G401.6 (cell line): ENCODE measurements at regions not wholly inside any gene's neighbourhood (a gene's known extent, or its start where the extent isn't known, plus 50 kb on each side); places are given as distances from the start of the nearest gene placed in this dataset.

Source experiments
- FAIRE-seq: peaks from 2 replicates; lab custom pipeline; 2012; peaks lifted over from hg19 to GRCh38; lab: Jason Lieb, UNC

DNA sequence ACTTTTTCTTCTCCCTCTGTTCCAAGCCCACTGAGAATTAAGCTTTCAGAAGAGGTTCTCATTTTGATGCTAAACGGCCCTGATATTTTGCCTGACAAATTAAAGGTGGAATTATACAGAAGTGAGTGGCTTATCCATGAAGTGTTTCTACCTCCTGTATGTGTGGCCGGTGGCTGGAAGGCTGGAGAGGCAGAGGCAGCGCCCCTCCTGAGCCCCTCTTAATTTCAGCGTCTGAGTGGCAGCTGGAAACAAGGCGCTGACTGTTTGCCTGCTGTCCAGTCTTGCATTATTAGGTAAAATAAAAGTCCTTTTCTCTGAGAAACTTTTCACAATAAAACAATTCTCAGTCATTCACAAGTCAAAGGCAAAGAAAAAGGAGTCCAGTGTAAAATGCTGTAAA, 685.7 kb downstream of the MCTP2 start:
- FAIRE-seq = no peak

DNA sequence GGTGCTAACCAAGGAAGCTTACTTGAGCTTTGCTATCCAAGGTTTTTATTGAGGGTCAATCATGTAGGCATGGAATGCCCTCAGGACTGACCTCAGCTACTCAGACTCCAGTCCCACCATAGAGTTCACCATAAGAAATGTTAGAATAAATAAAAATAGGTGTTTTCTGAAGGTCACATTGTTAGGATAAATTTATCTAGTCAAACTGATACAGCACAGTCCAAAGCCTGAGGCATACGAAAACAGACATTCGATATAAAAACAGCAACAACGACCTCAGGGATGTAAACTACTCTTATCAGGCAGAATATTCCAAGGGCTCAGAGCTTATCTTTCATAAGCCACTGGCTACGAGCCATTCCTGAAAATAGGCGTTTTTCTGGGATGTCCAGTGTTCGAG, 690.6 kb downstream of the MCTP2 start:
- no peak for FAIRE-seq

DNA sequence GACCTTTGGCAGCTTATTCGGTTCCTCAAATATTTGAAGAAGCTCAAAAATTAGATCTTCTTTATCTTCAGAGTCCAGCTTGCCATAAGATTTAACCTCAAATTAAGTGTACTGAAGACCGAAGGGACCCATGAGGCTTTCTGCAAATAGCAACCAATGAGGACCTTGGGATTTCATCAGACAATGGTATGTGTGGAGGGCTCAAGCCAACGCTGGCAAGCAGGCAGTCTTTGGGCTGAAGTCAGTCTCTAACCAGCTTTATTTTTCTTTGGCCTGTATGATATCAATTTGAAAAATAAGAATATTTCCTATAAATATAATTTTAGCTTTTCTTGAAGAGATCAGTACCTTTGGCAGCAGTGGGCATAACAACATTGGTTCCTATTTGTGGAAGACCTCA, 692.7 kb downstream of the MCTP2 start:
- no peak for FAIRE-seq

DNA sequence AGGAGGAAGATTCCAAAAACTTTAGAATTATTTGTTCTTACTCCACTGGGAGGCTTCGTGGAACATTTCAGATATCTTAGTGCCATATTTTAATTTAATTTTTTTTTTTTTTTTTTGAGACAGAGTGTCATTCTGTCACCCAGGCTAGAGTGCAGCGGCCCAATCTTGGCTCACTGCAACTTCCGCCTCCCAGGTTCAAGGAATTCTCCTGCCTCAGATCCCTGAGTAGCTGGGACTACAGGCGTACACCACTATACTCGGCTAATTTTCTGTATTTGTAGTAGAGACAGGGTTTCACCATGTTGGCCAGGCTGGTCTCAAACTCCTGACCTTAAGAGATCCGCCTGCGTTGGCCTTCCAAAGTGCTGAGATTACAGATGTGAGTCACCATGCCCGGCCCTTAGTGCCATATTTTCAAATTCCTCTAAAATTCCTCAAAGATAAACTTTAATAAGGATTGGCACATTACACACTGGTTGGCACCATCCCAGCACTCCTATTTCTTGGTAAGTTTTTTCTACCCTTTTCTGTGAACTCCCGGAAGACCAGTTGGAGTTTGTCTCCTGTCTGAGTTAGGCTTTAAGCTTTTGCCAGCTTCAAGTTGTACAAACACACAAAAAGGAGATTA, 693.7 kb downstream of the MCTP2 start:
- no peak for FAIRE-seq

DNA sequence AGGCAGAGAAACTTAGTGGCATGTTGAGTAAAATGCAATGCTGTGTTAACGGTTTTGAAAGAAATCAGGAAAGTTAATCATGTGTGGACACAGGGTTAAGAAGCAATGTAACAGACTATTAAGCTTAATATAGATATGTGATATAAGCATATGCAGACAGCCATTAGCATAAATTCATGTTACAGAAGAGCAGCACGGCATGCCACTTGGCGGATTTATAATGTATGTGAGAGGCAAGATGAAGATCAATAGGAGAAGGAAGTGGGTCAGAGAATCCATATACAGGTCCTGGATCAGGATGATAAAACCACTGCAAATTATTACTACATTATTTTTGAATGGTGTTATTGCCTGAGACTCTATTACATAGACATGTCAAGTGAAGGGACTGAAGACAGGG, 694.3 kb downstream of the MCTP2 start:
- FAIRE-seq = no peak

DNA sequence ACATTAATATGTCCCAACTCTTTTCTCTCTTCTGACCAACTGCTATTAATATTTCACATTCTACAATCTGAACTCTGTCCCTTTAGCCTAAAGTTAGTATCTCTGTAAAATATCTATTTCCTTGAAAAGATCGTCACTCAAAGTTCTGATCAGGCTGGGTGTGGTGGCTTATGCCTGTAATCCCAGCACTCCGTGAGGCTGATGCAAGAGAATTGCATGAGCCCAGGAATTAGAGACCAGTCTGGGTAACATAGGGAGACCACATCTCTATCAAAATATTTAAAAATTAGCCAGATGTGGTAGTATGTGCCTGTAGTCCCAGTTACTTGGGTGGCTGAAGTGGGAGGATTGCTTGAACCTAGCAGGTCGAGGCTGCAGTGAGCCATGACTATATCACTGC, 695.6 kb downstream of the MCTP2 start:
- FAIRE-seq = no peak

DNA sequence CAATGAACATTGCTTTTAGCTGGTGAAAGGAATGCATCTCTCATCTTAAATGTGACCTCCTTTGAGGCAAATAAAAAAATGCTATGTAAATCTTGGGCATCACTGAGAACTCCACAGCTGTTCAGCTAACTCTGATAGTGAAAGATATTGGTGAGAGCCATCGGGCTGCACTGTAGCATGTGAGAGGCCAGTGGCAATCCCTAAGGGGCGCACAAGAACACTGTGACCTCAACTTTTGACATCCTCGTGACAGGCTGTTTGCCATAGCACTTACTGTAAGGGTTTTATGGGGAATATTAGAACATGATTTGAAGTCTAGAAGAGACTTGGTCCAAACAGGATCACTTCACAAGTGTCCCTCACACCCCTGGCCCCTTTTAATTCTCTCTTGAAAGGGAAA, 697.9 kb downstream of the MCTP2 start:
- no peak for FAIRE-seq

DNA sequence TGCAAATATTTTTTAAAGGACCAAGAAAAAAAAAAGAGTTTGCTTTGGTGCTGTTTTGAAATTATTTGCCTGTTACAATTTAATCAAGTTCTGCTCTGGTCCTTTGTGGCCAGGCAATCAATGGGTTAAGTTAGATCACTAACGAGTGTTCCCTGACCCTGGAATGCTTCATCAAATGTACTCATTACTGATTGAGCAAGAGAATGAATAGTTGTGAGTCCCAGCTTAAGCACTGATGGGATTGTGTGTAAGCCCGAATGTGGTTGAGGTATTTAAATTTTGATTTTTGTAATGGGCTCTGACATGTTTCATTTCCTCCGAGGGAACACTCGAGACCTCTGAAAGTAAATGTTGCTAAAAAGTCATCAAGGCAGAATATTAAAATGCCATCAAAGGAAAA, 699.1 kb downstream of the MCTP2 start:
- FAIRE-seq = no peak

DNA sequence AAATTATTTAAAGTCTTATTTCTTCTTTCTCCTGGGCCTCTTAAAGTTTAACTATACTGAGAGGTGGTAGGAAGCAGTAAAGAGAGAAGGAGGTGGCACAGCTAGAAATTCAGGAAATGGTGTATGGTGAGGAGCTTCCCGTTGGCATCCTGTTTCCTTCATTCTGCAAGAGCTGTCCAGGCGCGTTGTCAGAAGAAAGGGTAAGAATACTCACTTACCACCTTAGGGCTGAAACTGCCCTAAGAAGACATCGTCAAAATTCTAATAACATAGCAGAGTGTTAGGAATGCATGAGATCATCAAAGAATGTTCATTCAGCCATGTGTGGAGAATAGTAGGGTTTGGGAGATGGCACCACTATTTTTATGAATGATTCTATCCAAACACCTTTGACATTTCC, 699.6 kb downstream of the MCTP2 start:
- no peak for FAIRE-seq

DNA sequence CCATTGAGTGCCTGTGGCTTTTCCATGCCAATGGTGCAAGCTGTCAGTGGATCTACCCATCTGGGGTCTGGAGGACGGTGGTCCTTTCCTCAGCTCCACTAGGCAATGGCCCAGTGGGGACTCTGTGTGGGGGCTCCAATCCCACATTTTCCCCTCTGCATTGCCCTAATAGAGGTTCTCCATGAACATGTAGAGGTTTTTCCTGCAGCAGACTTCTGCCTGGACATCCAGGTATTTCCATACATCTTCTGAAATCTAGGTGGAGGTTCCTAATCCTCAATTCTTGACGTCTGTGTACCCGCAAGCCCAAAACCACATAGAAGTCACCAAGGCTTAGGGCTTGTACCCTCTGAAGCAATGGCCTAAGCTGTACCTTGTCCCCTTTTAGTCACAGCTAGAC, 703.1 kb downstream of the MCTP2 start:
- FAIRE-seq = no peak

DNA sequence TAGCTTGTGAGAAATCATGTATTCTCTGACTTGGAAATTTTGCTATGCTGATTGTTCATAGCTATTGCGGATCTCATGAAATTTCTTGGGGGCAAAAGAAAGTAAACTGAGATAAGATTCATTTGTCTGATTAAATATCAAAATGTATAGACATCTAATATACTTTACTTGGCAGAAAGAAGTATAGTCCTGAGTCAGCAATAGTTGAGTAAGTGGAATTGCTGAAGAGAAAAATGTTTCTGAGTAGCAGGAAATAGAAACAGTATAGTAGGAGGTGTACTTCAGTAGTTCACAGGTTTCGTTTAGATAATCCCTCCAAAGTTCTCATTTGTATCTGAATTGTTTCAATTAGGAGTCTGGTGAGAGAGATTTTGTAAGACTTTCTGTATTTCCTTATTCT, 705.9 kb downstream of the MCTP2 start:
- FAIRE-seq = no peak

DNA sequence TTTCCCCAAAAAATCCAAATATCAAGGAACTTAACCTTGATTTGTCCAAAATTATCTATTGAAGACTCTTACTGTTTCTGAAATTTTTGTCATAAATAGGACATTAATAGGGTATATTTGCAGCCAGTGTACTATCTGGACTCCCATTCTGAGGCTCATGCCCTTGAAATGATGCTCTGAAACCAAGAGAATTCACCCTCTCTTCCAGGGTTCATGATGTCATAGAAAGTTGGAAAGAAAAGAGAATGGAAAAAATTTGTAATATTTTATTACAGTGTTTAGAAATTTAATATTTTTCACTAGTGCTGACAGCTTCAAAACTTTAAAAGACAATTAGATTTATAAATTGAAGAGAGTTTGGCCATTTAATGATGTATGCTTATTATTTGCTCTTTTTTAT, 712.5 kb downstream of the MCTP2 start:
- FAIRE-seq = no peak

DNA sequence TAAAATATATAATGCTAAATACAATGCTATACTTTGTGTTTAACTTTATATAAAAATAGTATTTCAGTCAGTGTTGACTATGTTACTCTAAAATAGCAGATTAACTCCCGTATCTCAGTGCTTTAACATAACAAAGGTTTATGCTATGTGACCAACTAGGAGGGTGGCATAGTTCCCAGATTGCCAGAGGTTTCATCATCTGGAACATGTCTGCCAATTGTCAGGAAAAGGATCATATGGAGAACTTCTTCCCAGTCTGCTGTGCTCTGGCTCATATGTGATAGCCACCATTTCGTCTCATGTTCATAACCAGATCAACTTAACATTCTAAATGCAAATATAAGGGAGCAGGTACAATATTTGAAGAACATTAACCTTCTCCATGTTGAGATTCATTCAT, 720.2 kb downstream of the MCTP2 start:
- FAIRE-seq = no peak

DNA sequence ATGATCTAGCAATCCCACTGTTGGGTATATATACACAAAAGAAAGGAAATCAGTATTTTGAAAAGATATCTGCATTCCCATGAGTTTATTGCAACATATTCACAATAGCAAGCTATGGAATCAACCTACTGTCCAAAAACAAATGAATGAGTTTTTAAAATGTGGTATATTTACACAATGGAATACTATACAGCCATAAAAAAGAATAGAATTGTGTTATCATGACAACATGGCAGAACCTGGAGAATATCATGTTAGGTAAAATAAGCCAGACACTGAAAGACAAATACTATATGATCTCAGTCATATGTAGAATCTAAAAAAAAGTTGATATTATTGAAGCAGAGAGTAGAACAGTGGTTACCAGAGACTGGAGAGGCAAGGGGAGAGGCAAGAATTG, 732.6 kb downstream of the MCTP2 start:
- FAIRE-seq = no peak

DNA sequence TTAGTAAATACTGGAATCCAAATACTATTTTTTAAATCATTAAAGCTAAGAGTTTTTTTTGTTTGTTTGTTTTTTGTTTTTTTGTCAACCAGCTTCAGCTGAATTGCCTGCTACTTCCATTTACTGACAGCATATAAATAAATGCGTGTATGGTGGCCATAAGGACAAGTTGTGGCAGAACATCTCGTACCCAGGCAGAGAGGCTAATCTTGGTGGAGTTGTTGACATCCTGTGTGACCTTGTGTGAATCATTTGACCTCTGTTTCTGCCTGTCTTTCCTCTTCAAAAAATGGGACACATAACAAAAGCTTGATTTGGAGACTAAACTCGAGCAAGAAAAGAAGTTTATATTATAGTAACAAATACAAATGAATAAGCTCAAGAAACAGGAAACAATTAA, 734.2 kb downstream of the MCTP2 start:
- FAIRE-seq = no peak

DNA sequence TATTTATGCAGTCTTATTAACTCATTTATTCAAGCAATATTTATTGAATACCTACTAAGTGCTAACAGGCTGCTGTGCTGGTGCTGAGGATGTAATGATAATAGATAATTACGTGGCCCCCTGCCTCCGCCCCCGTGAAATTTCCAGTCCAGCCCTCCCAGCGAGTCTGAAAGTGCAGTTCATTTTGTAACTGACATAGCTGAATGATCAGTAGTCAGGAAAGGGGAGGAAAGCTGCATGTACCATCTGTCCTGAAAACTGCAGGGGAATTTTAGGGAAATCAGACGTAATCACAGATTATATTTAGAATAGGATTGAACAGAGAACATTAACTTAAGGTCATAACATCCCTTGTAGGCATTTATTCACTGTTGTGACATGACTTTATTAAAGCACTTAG, 736.8 kb downstream of the MCTP2 start:
- no peak for FAIRE-seq

DNA sequence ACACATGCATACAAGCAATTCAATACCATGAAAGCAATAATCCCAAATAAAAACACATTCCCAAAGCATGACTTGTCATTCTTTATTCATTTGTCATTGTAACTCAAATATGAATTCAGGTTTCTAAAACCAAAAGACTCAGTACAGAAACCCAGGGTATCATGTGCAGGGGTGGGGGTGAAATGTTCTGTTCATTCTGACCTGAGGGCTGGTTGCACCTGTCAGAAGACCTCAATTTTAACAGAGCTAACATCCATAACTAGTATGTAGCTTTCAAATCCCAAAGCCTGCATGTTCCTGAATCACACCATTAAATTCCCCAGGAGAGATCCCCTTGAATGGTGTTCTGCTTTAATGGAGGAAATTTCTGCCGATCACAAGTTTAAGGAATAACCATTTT, 738.7 kb downstream of the MCTP2 start:
- no peak for FAIRE-seq

DNA sequence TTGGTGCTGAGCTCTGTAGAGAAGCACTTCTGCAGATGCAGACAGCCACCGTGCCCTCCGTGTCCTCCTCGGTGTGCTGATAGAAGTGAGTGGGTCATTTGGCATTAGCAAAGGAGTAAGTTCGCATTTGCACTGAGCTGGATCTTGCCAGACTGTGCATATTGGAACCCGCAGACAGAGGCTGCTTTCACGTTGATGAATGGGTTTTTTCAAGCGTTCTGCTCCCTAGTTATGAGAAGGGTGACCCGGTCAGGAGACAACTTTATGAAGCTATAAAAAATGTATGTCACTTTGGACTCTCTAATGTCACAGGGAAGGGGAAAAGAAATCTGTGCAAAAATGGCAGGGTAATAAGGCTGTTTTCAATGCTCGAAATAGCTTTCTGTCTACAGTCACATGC, 739.4 kb downstream of the MCTP2 start:
- no peak for FAIRE-seq

DNA sequence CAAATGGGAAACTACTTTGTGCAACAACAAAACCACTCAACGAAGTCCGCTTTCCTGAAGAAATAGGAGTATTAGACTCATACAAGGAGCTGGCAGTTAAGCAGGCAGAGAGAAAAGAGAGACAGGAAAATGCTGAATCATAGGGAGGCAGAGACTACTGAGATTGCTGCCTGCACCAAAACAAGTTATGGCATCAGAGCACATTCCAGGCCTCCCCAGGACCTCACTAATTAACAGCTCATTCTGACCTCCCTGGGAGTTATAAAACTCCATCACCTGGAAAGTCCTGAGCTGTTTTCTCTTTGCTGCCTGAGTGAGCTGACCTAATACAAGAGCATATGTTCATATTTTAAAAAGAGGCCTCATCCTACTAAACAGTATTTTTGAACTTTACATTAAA, 741.0 kb downstream of the MCTP2 start:
- FAIRE-seq = no peak

DNA sequence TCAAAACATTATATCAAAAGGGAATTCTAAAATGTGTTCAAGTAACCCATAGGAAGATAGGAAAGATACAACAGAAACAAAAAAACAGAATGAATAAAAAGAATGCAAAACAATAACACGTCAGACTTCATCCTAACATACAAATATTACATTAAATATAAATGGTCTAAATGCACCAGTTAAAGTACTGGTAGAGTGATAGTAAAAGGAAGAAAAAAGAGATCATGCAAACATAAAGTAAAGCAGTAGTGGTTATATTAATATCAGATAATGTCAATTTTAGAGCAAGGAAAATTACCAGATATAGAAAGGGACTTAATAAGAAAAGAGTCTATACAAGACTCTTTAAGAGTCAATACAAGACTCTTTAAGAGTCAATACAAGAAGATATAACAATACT, 755.7 kb downstream of the MCTP2 start:
- no peak for FAIRE-seq

DNA sequence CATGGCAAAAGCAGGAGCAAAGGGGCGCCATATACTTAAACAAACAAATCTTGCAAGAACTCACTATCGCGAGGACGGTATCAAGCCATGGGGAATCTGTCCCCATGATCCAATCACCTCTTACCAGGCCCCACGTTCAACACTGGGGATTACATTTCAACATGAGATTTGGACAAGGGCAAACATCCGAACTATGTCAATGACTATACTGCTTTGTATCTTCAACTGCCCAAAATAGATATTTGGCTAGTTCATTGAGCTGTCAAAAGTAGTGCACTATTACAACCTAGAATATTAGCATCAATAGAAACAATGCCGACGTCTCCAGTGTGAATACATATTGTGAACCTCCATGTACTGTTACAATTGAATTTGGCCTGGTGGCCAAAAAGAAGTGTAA, 760.4 kb downstream of the MCTP2 start:
- no peak for FAIRE-seq

DNA sequence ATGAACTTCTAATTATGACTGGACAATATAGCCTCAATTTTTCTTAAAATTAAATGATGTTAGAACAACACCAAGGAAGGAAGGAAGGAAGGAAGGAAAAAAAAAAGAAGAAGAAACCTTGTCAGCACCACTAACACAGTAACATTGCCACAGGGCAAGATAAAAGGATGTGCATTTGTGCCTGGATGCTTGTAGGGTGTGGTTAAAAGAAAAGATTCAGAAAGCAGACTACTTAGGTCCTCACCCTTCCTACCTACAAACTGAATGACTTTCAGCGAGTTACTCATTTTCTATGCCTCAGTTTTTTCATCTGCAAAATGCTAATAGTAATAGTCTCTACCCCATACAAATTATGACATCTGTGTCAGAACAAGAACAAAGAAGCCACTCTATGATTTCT, 778.3 kb downstream of the MCTP2 start:
- FAIRE-seq = no peak

DNA sequence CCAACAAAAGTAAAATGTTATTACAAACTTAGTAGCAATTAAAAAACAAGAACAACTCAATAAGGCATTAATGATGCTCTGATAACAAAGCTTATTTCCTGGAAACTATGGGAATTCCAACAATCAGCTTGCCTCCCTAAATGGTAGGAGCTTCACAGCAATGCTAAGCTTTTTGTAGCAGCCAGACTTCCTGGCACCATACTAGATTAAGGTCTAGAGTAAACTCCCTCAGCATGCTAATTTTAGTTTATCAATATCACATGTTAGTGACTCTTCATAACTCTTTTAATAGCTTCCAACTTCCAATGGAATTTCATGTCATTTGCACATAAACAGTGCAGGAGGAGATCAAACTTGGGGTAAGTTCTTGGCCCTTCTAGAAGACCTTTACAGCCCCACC, 782.0 kb downstream of the MCTP2 start:
- FAIRE-seq = no peak

DNA sequence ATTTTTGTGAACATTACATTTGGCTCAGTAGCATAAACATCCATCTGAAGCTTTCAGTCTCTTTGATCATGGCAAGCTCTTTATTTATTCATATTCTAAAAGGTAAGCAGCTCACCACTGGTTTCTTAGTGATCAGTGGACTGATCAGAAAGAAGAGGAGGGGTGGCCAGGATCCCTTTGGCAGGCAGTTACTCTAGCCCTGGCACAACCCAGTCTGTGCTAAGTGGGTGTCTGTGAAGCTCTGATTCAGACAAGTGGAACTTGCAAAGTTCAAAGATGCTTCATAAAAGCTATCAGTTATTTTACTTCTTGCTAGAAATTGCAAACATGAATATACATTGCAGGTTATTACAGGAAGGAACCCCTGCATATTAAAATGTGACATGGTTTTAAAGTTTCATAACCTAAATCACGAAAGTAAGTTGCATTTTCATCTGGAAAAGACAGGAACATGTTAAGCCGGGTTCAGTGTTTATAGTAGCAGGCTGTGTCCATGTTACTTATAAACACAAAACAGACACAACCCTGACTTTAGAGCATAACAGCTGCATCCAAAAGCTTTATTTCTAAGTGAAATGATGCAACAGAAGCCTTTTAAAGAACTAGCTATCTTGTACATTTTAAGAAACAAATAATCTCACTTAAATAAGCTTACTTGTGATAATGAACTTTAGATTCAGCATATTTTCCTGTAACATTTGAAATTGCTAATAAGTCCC, 785.3 kb downstream of the MCTP2 start:
- FAIRE-seq = no peak
